Panc1 (cell line): ENCODE measurements at regions not wholly inside any gene's neighbourhood (a gene's known extent, or its start where the extent isn't known, plus 50 kb on each side); places are given as distances from the start of the nearest gene placed in this dataset.

Experiments
- POLR2AphosphoS5 ChIP-seq: IDR thresholded peaks from 2 replicates; pipeline ENCODE4 v1.6.1; 2012; ENCODE audit warnings: mild to moderate bottlenecking, low read depth, low read length, moderate library complexity
- SIN3A ChIP-seq: IDR thresholded peaks from 2 replicates; pipeline ENCODE4 v1.6.1; 2012; ENCODE audit warnings: low read depth, mild to moderate bottlenecking, low read length, moderate library complexity, borderline replicate concordance; ENCODE audit not compliant: insufficient read depth
- TF ChIP-seq, protein P1 (sequence below): fragments of 450-650 bp; IDR thresholded peaks from 2 replicates; pipeline ENCODE4 v1.5.1; 2017; ENCODE audit warnings: mild to moderate bottlenecking

GRCh38 chr3:35950021-35950420 is 310.7 kb downstream of the ARPP21 start:
- TF ChIP-seq, protein P1, sequence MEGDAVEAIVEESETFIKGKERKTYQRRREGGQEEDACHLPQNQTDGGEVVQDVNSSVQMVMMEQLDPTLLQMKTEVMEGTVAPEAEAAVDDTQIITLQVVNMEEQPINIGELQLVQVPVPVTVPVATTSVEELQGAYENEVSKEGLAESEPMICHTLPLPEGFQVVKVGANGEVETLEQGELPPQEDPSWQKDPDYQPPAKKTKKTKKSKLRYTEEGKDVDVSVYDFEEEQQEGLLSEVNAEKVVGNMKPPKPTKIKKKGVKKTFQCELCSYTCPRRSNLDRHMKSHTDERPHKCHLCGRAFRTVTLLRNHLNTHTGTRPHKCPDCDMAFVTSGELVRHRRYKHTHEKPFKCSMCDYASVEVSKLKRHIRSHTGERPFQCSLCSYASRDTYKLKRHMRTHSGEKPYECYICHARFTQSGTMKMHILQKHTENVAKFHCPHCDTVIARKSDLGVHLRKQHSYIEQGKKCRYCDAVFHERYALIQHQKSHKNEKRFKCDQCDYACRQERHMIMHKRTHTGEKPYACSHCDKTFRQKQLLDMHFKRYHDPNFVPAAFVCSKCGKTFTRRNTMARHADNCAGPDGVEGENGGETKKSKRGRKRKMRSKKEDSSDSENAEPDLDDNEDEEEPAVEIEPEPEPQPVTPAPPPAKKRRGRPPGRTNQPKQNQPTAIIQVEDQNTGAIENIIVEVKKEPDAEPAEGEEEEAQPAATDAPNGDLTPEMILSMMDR, result no peak
- no peak for TF ChIP-seq SIN3A
- no peak for TF ChIP-seq POLR2AphosphoS5
